ENCODE measurements at regions not wholly inside any gene's neighbourhood (a gene's known extent, or its start where the extent isn't known, plus 50 kb on each side); places are given as distances from the start of the nearest gene placed in this dataset.

- H3K36me3 ChIP-seq, result no peaks in the 10 kb centered on the region
- no peak overlapping the region for H3K27ac ChIP-seq
- TF ChIP-seq POLR2AphosphoS5 (IDR thresholded peaks at IDR 0.05), result no peak
- TF ChIP-seq CTCF (IDR thresholded peaks at IDR 0.05), result no peak
- TF ChIP-seq EP300 (IDR thresholded peaks at IDR 0.05), result no peak
- no peak for TF ChIP-seq POLR2A (IDR thresholded peaks at IDR 0.05)
- 92% methylated on average over 5 of the region's 5 CpGs for WGBS
- no peaks in the 10 kb centered on the region for H3K27me3 ChIP-seq
- no peak for DNase-seq (ENCODE audit: low spot score in 2 of 2)
- no peaks in the 10 kb centered on the region for H3K4me1 ChIP-seq
- no peak overlapping the region for H3K4me3 ChIP-seq
- H3K9me3 ChIP-seq, result no peaks in the 10 kb centered on the region
These were observed 81.4 kb upstream of the BMPER start for GRCh38 chr7:33823913-33824312.

DNA sequence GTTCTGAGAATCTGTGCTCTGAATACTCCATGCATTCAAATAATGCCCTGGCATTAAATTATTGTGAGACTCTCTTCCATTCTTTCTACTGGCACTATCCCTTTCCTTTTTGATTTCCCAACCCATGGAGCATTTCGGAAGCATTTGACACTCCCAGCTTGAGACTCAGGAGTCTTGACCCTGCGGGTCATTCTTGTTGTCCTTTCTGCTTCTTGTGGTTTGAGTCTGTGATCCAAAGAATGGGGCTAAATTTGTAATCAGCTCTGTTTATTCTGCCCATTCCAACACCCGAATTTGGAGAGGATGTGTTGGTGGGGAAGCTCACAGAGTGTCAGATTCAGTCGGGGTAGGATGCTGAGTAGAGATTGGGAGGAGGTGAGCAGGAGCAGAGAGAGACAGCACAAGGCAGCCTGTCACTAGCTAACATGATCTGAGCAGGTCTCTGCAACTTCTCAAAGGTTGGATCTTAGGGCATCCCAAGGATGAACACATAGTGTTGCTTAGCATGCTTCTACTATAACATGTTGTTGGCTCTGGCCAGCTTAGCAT, 80.4 kb upstream of the BMPER start:
- WGBS, result 48% methylated on average over 4 of the region's 4 CpGs
- Histone ChIP-seq H3K4me3 (no peak overlapping the region), H3K27ac (no peak overlapping the region), H3K4me1 (no peaks in the 10 kb centered on the region), H3K27me3 (no peaks in the 10 kb centered on the region), H3K9me3 (no peaks in the 10 kb centered on the region), H3K36me3 (no peaks in the 10 kb centered on the region)
- no peak for DNase-seq (ENCODE audit: low spot score in 2 of 2)
- TF ChIP-seq EP300 (IDR thresholded peaks at IDR 0.05), result no peak
- TF ChIP-seq CTCF (IDR thresholded peaks at IDR 0.05), result no peak
- TF ChIP-seq POLR2AphosphoS5 (IDR thresholded peaks at IDR 0.05), result no peak
- no peak for TF ChIP-seq POLR2A (IDR thresholded peaks at IDR 0.05)

DNA sequence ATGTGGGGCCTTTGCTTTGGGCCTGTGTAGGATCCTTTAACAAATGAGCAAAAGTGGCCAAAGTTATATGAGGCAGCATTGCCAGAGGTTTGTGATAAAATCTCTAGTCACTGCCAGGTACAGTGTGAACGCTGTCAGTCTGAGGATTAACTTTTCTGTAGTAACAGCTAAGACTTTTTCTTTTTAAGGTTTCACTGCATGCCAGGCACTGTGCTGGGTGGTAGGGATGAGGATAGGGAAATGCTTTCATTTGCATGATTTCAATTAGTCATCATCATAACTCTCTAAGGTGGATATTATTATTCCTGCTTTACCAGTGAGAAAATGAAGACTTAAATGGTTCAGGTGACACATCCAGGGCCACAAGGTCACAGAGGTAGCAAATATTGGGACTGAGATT, 79.7 kb upstream of the BMPER start:
- no peaks in the 10 kb centered on the region for H3K9me3 ChIP-seq
- no peaks in the 10 kb centered on the region for H3K27me3 ChIP-seq
- TF ChIP-seq EP300 (IDR thresholded peaks at IDR 0.05) (no peak), POLR2AphosphoS5 (IDR thresholded peaks at IDR 0.05) (no peak), POLR2A (IDR thresholded peaks at IDR 0.05) (no peak), CTCF (IDR thresholded peaks at IDR 0.05) (no peak)
- no peaks in the 10 kb centered on the region for H3K36me3 ChIP-seq
- no peak overlapping the region for H3K27ac ChIP-seq
- no peak for DNase-seq (ENCODE audit: low spot score in 2 of 2)
- no peaks in the 10 kb centered on the region for H3K4me1 ChIP-seq
- no peak overlapping the region for H3K4me3 ChIP-seq
- whole genome bisulfite sequencing, result 53% methylated on average over 1 of the region's 1 CpG

DNA sequence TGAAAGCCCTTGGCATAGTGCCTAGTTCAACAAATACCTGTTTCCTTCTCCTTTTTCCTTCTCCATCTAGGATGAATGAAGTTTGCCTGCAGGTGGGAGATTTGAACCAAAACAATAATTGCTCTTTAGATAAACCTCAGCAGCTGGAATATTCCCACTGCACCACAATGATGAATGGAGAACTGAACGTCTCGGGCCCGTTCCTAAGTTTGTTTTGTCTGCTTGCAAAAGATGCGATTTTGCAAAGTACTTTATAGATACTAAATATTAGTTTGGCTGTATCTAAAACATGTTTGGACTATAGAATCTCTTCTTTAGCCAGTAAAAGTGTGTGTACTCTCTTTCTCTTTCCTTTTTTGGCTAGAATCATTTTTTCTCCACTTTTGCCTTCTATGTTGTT, 75.8 kb upstream of the BMPER start:
- TF ChIP-seq POLR2AphosphoS5 (IDR thresholded peaks at IDR 0.05) (no peak), POLR2A (IDR thresholded peaks at IDR 0.05) (no peak)
- 90% methylated on average over 4 of the region's 4 CpGs for WGBS

DNA sequence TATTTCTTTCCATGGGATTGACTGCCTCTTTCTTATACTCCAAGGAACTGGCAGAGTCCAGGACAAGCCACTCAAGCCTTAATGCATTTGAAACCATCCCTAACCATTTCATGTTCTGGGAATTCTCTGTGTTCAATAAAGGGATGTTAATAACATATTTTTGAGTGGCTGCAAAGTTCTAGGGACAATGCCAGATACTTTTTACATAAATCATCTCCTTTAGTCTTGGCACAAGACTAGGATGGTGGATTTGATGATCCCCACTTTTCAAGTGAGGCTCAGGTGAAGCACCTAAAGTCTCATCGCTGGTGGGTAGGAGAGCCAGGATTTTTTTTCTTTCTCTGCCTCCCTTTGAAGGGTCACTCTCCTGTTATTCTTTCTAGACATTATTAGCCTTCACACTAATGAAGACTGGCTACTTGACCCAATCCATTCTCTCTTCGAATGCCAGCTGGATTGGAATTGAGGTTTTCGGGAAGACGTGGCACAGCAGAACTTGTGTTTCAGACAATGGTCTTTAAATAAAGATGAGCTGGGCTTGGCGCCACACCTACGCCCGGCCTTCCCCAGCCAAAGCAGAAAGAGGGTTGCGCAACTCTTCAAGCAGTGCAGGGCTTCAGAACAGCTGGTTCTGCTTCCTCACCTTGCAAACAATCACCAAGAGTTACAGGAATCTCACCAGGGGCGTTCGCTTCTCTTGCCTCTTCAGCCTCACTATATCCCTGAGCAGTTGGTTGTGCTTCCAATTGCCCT, 73.8 kb upstream of the BMPER start:
- no peak overlapping the region for H3K4me3 ChIP-seq
- H3K9me3 ChIP-seq, result no peaks in the 10 kb centered on the region
- no peak for TF ChIP-seq POLR2A (IDR thresholded peaks at IDR 0.05)
- TF ChIP-seq EP300 (IDR thresholded peaks at IDR 0.05), result no peak
- TF ChIP-seq POLR2AphosphoS5 (IDR thresholded peaks at IDR 0.05), result no peak
- TF ChIP-seq CTCF (IDR thresholded peaks at IDR 0.05), result no peak
- no peaks in the 10 kb centered on the region for H3K36me3 ChIP-seq
- H3K4me1 ChIP-seq, result peaks cover 12% of the 10 kb centered on the region
- WGBS, result 22% methylated on average over 10 of the region's 10 CpGs
- no peak overlapping the region for H3K27ac ChIP-seq
- H3K27me3 ChIP-seq, result no peaks in the 10 kb centered on the region
- DNase-seq (ENCODE audit: low spot score in 2 of 2), result no peak

More for the DNA sequence above, 75.8 kb upstream of the BMPER start:
- Histone ChIP-seq H3K4me1 (peaks cover 12% of the 10 kb centered on the region), H3K9me3 (no peaks in the 10 kb centered on the region), H3K36me3 (no peaks in the 10 kb centered on the region), H3K4me3 (no peak overlapping the region), H3K27me3 (no peaks in the 10 kb centered on the region), H3K27ac (no peak overlapping the region)
- DNase-seq (ENCODE audit: low spot score in 2 of 2), result no peak

All from suprapubic skin (tissue), 4 donors.